ENCODE measurements at regions not wholly inside any gene's neighbourhood (a gene's known extent, or its start where the extent isn't known, plus 50 kb on each side); places are given as distances from the start of the nearest gene placed in this dataset.

DNA sequence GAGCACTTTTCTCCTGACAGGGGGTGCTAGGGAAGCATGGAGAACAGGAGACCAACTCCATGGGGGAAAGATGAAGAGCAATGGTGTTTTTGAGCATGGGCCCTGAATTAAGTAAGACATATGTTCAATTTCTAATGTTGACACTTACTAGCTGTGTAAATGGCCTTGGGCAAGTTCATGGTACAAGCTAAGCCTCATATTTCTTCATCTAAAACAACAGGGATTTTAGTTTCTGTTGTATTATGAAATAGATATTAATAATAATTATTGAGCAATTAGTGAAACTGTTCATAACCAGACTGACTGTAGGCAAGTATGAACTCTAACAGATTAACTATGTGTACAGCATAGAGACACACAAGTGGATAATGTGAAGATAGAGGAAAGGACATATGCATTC, 515.0 kb upstream of the FAT1 start:
- intact Hi-C loops (cut with DNase I): no loop called here
- DNase-seq (ENCODE audit: low spot score): no peak

DNA sequence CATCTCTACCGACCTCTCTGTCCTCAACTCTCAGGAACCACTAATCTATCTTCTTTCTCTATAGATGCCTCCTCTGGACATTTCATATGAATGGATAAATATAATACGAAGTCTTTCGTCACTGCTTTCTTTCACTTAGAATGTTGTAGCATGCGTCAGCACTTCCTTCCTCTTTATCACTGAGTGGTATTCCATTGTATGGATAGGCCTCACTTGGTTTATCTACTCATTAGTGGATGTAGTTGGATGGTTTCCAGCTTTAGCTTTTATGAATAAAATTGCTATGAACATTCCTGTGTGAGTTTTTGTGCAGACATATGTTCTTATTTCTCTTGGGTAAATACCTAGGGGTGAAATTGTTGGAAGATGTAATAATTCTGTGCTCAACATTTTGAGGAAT, 528.2 kb upstream of the FAT1 start:
- DNase-seq (ENCODE audit: low spot score): no peak

DNA sequence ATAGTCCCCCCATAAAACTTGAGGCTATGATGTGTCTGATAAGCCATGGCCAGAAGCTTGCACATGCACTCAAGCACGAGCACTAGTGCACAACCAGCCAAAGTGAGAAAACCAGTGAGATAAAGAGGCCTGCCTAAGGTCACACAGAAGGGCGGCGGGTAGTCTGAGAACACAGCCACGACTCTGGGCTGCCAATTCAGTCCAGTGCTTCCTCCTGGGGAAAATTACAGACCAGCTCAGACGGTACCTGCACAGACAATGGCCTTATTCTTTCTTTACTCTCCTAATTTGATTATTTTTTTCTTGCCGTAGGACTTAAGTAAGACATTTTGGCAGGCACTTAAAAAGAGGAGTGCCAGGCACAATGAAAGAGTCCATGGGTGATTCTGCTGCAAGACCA, 533.2 kb upstream of the FAT1 start:
- intact Hi-C loops (cut with DNase I): no loop called here
- DNase-seq (ENCODE audit: low spot score): no peak

More for the DNA sequence above, 528.2 kb upstream of the FAT1 start:
- intact Hi-C loops (cut with DNase I): no loop called here

DNA sequence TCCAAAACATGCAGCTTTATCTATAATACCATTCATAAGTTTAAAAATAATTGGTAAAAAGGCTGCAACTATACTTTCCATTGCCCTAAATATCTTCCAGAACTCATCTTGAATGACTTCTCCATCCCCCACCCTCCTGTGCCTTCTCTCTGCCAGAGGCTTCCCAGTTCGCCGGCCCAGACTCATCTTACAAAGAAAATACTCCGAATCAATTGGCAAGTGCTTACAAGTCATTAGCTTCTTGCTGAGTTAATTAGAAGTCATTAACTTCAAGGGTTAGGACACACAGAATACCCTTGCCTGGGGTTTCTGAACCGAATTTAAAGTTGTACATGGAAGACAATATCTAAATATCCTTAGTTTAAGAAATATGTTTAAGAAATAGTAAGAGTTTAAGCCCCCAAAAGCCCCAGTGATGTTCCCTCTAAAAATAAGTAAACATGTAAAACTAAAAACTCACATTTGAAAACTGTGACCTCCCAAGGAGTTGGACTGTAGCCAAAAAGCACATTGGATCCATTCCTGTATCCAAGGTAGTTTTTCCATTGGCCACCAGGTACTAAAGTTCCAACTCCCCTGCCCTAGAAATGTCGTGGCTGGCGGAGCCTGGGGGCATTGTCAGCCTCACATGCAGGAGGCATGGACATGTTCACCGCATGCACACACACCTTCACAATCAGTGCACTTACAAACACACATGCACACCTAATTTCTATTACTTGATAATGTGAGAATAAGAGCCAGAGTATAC, 535.2 kb upstream of the FAT1 start:
- DNase-seq (ENCODE audit: low spot score): no peak
- intact Hi-C loops (cut with DNase I): no loop called here

DNA sequence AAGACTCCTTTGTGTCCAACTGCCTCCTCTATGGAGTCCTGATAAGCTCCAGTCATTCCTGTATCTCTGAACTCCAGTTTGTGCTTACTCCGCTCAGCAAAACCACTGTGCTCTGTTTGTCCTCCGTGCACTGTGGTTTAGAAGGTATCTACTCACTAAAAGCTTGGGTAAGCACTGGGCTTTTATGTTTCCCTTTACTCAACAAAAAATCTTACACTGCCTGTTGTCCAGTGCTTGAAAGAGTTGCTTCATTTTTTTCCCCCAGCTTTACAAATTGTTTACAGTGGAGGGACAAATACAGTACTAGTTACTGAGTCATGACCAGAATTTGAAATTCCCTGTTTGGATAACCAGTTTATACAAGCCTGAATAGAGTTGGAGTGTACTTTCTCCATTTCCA, 545.3 kb upstream of the FAT1 start:
- intact Hi-C loops (cut with DNase I): no loop called here

DNA sequence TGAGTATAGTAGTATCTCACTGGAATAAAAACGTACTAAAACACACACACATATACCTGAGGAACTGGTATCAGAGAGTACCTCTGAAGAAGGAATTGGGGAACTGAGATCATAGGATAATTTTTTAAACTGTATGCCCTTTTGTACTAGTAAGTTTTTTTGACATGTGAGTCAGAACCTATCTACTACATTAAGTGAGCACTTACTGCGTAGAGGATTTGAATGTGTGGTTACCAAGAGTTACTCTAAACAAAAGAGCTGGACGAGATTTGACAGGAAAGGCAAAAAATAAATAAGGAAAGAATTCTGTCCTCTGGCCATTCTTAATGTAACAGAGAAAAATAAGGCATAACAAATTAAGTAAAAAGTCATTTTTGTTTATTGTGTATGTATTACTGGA, 546.5 kb upstream of the FAT1 start:
- DNase-seq (ENCODE audit: low spot score): no peak
- intact Hi-C loops (cut with DNase I): no loop called here

More for the DNA sequence above, 545.3 kb upstream of the FAT1 start:
- DNase-seq (ENCODE audit: low spot score): no peak

DNA sequence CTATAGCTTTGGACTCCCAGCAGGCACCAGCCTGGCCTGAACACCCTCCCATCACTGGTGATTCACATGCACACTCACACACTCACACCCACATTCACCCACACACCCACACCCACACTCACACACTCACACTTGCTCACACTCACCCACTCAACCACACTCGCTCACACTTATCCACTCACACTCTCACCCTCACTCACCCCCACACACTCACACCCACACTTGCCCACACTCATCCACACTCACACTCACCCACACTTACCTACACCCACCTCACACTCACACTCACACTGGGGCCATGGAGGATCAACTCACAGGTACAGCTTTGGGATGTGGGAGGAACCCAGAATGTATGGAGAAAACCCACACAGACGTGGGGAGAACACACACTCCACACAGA, 548.2 kb upstream of the FAT1 start:
- DNase-seq (ENCODE audit: low spot score): no peak
- intact Hi-C loops (cut with DNase I): no loop called here

DNA sequence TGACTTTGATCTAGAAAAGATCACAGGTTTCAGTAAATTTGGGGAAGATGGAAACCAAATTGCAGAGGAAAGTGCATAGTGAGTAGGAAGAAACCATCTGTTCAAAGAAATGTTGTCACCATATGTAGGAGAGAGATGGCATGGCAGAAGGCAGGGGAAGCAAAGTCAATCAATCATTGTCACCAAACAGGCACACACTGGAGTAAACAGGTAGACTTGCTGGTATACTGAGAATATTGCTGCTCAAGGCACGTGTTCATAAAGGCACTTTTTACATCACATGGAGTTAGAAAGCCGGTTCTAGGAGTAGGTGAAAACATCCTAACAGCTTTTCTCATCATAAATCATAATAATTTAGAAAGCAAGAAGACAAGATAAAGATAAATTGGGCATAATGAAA, 550.5 kb upstream of the FAT1 start:
- no peak for DNase-seq (ENCODE audit: low spot score)
- intact Hi-C loops (cut with DNase I): no loop called here

DNA sequence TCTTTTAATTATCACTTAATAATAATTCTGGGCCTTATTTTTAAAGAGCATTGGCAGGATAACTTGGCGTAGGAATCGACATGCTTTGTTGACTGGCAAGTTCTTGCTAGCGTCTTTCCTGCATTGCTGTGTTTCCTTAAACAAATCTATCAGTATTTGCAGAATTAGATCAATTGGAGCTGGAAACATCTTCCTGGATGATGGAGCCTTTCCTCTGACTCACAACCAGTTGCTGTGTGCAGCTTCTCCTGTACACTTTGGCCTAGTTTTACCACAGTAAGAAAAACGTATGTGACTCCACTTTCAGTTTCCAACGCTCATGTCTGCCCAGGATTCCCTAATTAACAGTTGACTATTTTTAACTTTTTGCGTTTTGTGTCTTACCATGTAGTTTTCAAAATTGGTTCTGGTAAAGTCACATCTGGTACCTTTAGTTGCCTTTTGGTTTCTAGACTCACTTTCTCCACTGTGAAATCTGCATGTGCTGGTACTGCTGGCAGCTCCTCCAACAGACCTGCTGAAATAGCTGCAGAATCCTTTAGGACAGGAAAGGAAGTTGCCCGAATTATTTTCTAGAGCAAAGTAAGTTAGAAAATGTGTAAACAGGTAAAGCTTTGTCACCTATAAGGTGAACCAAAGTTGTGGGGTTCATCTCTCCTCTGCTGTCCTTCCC, 553.2 kb upstream of the FAT1 start:
- intact Hi-C loops (cut with DNase I): no loop called here
- no peak for DNase-seq (ENCODE audit: low spot score)

DNA sequence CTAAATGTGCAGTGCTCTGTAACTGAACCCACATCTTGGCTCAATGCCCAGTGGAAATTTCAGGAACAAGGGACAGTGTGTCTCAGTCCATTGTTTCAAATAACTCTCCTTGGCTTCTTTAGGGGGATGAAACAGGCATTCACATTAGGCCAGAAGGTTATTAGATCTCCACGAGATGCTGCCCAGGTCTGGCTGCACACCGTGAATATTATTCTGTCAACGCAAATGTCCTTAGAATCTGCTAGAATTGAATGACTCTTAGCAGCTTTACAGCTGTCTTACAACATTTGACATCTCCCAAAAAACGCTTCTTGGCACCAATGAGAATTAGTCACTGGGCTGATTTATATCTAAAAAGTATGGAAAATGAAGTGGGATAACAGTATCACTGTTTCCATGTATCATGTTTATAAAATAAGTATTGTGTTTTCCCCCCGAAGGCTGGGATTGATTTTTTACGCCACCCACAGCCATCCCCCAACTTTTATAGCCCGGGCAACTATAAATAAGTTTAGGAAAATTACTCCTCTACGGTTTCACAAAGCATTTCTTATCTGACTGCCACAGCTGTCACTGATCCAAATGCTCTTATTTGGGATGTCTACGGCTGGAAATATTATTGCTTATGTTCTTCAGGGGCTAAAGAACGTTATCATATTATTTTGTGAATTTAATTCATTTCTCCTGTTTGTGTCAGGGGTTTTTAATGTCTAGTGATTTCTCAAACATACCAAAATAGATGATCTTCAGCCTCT, 559.7 kb upstream of the FAT1 start:
- intact Hi-C loops (cut with DNase I): loop anchor here (10.0 kb wide), 1 partner anchor 339 kb away; no protein-coding TSS in a partner anchor

DNA sequence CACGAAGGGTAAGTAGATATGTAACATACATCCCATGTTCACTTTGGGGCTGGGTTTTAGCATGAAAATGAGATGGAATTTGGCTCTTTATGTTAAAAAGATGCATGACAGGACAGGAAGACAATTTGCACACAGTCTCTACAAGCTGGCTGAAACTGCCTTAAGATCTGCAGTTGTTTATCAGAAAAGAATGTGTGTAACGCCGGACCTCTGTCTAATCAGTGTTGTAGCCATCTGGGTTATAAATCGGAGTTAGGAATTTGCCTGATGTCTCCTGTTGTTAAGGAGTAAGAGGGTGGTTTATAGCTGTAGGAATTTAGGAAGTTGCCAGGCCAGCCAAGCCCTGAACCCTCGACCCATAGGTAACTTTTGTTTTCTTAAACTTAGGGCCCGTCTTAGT, 562.9 kb upstream of the FAT1 start:
- intact Hi-C loops (cut with DNase I): loop anchor here (10.0 kb wide), 1 partner anchor 342 kb away; no protein-coding TSS in a partner anchor

More for the DNA sequence above, 559.7 kb upstream of the FAT1 start:
- no peak for DNase-seq (ENCODE audit: low spot score)

DNA sequence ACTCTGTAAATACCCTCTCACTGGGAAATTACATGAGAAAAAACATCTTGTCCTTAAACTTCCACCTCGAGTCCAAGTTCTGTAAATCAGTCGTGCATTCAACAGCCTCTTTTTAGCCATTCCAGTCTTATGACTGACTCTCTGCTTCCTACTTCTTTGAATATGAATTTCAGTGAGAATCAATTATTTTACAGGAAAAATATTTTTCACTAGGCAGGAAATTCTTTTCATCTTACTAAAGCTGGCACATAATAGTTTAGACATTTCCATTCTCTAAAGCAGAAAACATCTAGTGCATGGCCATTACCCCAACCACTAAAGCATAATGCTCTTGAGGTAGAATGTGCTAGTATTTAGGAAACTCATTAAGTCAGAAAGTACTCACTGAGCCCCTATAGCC, 565.7 kb upstream of the FAT1 start:
- no peak for DNase-seq (ENCODE audit: low spot score)
- intact Hi-C loops (cut with DNase I): loop anchor here (10.0 kb wide), 1 partner anchor 345 kb away; no protein-coding TSS in a partner anchor

More for the DNA sequence above, 562.9 kb upstream of the FAT1 start:
- no peak for DNase-seq (ENCODE audit: low spot score)

DNA sequence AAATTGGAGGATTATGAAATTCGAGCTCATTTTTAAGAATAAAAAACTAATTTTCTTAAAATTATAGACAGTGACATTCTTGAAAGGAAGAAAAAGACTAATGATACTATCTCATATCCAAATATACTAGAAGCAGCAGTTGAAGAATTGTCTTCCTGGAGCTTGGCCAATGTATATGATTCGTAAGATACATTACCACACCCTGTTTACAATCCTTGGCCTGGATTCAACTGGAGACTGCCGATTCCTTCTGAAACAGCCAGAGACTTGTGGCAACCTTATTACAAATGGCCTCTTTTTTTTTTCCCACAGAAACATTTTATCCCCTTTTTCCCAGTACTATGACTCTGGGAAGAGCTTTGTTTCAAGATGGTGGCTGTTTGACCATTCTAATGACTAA, 571.2 kb upstream of the FAT1 start:
- DNase-seq (ENCODE audit: low spot score): no peak
- intact Hi-C loops (cut with DNase I): no loop called here

DNA sequence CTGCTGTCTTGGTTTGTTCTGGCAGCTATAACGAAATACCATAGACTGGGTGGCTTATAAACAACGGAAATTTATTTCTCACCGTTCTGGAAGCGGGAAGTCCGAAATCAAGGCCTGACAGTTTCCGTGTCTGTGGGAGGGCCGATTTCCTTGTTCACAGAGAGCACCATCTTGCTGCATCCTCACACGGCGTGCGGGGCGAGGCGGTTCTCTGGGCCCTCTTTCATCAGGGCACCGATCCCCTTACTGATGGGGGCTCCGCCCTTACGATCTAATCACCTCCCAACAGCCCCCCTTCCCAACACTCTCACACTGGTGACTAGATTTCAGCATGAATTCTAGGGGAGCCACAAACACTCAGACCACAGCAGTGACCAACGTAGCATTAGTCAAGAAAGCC, 578.3 kb upstream of the FAT1 start:
- intact Hi-C loops (cut with DNase I): no loop called here
- no peak for DNase-seq (ENCODE audit: low spot score)

DNA sequence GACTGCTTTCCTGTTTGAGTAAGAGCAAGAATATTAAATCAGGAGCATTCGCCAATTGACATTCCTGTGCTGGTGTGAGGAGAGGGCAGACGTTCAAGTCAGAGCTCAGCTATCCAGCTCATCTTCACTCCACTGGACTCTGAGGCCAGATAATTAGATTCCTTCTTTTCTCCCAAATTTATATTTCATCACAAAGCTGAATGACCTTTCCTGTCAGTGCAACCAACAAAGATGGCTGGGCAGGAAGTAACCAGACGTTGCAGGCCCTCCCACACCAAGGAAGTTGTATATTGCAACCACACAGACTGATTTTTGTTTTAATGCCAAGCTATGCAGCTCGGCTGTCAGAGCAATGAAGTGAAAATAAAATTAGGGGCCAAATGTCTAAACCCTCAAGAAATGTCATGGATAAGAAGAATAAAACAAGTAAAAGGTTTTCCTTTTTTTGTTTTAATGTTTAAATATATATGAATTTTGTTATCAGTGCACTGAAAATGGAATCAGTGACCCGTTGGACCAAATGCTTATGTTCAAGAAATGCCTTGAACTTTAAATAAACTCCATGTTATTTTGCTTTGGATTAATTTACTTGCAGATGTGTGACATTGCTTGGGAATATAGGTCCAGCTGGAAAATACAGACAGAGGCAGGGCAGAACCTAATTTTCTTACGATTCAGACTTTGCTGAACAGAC, 578.9 kb upstream of the FAT1 start:
- DNase-seq (ENCODE audit: low spot score): no peak
- intact Hi-C loops (cut with DNase I): no loop called here

DNA sequence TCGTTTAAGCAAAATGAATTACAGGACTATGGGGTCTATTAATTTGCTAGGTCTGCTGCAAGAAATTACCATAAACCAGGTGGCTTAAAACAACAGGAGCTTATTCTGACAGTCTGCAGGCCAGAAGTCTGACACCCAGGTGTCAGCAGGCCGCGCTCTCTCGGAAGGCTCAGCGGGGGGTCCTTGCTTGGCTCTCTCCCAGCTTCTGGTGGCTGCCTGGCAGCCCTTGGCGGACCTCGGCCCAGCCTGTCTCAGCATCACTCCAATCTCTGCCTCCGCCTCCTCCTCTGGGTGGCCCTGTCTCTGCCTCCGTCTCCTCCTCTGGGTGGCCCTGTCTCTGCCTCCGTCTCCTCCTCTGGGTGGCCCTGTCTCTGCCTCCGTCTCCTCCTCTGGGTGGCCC, 580.5 kb upstream of the FAT1 start:
- DNase-seq (ENCODE audit: low spot score): no peak
- intact Hi-C loops (cut with DNase I): no loop called here

DNA sequence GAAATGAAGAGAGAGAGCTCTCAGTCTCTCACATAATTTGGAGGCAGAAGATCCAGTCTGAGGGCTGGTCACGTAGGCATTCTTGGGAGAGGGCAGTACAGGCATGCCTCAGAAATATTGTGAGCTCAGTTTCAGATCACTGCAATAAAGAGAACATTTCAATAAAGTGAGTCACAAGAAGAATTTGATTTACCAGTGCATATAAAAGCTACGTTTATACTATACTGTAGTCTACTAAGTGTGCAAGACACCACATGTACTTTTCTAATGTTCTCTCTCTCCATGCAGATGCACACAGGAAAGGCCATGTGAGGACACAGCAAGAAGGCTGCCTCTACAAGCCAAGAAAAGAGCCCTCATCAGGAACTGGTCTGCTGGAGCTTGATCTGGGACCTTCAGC, 583.5 kb upstream of the FAT1 start:
- intact Hi-C loops (cut with DNase I): no loop called here

DNA sequence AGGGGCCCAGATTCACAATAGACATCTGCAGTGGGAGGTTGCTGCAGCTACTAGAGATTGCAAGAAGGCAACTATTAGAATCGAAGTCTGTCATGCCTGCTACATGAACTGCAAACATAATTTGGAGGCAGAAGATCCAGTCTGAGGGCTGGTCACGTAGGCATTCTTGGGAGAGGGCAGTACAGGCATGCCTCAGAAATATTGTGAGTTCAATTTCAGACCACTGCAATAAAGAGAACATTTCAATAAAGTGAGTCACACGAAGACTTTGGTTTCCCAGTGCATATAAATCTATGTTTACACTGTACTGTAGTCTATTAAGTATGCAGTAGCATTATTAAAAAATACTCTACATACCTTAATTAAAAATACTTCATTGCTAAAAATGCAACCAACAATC, 585.8 kb upstream of the FAT1 start:
- DNase-seq (ENCODE audit: low spot score): no peak
- intact Hi-C loops (cut with DNase I): no loop called here

More for the DNA sequence above, 583.5 kb upstream of the FAT1 start:
- DNase-seq (ENCODE audit: low spot score): no peak

DNA sequence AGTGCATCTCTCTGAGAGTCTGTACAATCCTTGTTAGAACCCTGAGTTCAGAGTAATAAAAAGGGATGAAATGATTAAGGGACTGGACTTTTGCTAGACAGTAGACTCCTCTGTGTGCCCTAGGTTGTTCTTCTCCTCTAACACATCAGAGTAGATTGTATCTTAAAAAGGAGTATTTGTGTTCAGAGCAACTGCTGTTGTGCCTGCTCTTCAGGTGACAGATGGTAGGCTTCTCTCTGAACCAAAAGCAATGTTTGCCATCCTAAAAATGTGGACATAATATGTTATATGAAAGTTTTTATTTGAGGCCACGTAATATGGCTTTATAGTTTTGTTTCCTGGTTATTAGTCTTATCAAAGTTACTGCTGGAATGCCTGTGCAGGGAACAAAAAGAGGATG, 588.6 kb upstream of the FAT1 start:
- DNase-seq (ENCODE audit: low spot score): no peak
- intact Hi-C loops (cut with DNase I): no loop called here

DNA sequence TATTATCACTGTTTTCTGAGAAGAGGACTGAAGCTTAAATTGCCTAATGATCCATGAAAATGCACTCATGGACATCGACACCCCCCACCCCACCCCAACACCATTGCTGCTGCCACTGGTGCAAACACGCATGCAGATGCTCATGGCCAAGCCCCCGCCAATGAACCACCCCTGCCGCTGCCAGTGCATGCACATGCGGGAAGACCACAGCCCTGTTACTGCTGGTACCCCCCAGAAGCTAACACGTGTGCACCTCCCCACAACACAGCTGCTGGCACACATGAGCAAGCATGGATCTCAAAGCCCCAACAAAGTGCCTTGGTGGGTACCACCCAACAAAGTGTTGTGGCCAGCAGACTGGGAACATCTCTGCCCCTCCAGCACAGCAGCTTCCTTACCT, 594.1 kb upstream of the FAT1 start:
- intact Hi-C loops (cut with DNase I): no loop called here

More for the DNA sequence above, 594.1 kb upstream of the FAT1 start:
- no peak for DNase-seq (ENCODE audit: low spot score)
